Esophagus squamous epithelium (tissue), 4 donors: ENCODE measurements at regions not wholly inside any gene's neighbourhood (a gene's known extent, or its start where the extent isn't known, plus 50 kb on each side); places are given as distances from the start of the nearest gene placed in this dataset.

Experiments
- POLR2A ChIP-seq, 4 donors: fragments of 450-650 bp; IDR thresholded peaks; one replicate each; pipeline ENCODE4 v1.6.1; 2017; ENCODE audit warnings: antibody characterized with exemption in 4 of 4, mild to moderate bottlenecking in 4 of 4, moderate library complexity in 3 of 4
- TF ChIP-seq, protein P1 (sequence below), 6 experiments: fragments of 450-650 bp in 4 of 6; fragments of 200-600 bp in 2 of 6; sonication (generic) in 2 of 6; IDR thresholded peaks; one replicate each; pipeline ENCODE4 v1.5.1; 2016 to 2019; ENCODE audit warnings: antibody characterized with exemption in 6 of 6, mild to moderate bottlenecking in 4 of 6, moderate library complexity in 4 of 6

DNA sequence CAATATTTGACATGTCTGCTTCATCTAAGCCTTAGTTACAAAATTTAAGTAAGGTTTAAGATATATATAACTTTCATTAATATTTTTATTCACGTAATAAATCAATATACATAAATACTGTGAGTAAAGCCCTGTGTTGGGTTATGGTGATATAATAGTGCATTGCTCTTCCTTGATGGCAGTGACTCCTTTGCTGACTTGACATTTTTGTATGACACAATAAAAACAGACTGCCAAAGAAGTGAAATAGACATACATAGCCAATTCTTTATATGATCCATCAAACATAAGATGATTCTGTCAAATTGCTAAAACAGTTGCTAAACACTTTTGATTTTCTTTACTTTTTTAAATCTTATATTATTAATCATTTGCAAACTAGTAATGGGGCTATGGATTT, 1518.2 kb downstream of the EFNA5 start:
- TF ChIP-seq, protein P1, sequence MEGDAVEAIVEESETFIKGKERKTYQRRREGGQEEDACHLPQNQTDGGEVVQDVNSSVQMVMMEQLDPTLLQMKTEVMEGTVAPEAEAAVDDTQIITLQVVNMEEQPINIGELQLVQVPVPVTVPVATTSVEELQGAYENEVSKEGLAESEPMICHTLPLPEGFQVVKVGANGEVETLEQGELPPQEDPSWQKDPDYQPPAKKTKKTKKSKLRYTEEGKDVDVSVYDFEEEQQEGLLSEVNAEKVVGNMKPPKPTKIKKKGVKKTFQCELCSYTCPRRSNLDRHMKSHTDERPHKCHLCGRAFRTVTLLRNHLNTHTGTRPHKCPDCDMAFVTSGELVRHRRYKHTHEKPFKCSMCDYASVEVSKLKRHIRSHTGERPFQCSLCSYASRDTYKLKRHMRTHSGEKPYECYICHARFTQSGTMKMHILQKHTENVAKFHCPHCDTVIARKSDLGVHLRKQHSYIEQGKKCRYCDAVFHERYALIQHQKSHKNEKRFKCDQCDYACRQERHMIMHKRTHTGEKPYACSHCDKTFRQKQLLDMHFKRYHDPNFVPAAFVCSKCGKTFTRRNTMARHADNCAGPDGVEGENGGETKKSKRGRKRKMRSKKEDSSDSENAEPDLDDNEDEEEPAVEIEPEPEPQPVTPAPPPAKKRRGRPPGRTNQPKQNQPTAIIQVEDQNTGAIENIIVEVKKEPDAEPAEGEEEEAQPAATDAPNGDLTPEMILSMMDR (IDR thresholded peaks at IDR 0.05), result no peak
- TF ChIP-seq POLR2A (IDR thresholded peaks at IDR 0.05), result no peak
